ENCODE measurements at regions not wholly inside any gene's neighbourhood (a gene's known extent, or its start where the extent isn't known, plus 50 kb on each side); places are given as distances from the start of the nearest gene placed in this dataset.

GRCh38 chr3:153910387-153910786, 210.8 kb upstream of the ARHGEF26 start:
- TF ChIP-seq ZNF350 (tag by site-specific recombination; IDR thresholded peaks at IDR 0.05) (no peak), ZNF423 (tag by site-specific recombination; IDR thresholded peaks at IDR 0.05) (no peak), ZNF221 (tag by site-specific recombination; IDR thresholded peaks at IDR 0.05; ENCODE audit: borderline replicate concordance) (no peak), FEZF1 (tag by site-specific recombination; IDR thresholded peaks at IDR 0.05) (no peak), CTCF (tag by site-specific recombination; IDR thresholded peaks at IDR 0.05) (no peak), ELK4 (IDR thresholded peaks at IDR 0.05; ENCODE audit: borderline replicate concordance, low read depth, low read length) (no peak), EGR2 (tag by site-specific recombination; IDR thresholded peaks at IDR 0.05; ENCODE audit: low read depth) (no peak), KLF1 (tag by site-specific recombination; IDR thresholded peaks at IDR 0.05) (no peak), ZNF19 (tag by site-specific recombination; IDR thresholded peaks at IDR 0.05; ENCODE audit: low read depth) (no peak), ZBTB8A (tag by site-specific recombination; IDR thresholded peaks at IDR 0.05) (no peak), YY1 (tag by site-specific recombination; IDR thresholded peaks at IDR 0.05) (no peak), GLI2 (tag by site-specific recombination; IDR thresholded peaks at IDR 0.05; ENCODE audit: borderline replicate concordance, low read depth) (no peak), SALL2 (tag by site-specific recombination; IDR thresholded peaks at IDR 0.05; ENCODE audit: borderline replicate concordance) (no peak)

Data from HEK293 (cell line).